Gastrocnemius medialis (tissue), 4 donors: ENCODE measurements at regions not wholly inside any gene's neighbourhood (a gene's known extent, or its start where the extent isn't known, plus 50 kb on each side); places are given as distances from the start of the nearest gene placed in this dataset.

Experiments used
- CTCF ChIP-seq, 5 experiments: fragments of 450-650 bp in 3 of 5; fragments of 200-600 bp in 2 of 5; sonication (generic) in 2 of 5; IDR thresholded peaks in 4 of 5; conservative IDR thresholded peaks in 1 of 5; 1 replicate in 4 of 5; 2 replicates in 1 of 5; pipeline ENCODE4 v1.5.1; 2016 to 2019; ENCODE audit warnings: antibody characterized with exemption in 5 of 5, mild to moderate bottlenecking in 3 of 5, moderate library complexity in 3 of 5
- POLR2A ChIP-seq, 2 donors: fragments of 450-650 bp; IDR thresholded peaks; one replicate each; pipeline ENCODE4 v1.6.1; 2017; ENCODE audit warnings: antibody characterized with exemption in 2 of 2, mild to moderate bottlenecking in 2 of 2, moderate library complexity in 2 of 2

GRCh38 chr6:1485678-1486077, 96.3 kb downstream of the FOXF2 start:
- TF ChIP-seq POLR2A (IDR thresholded peaks at IDR 0.05) (no peak), CTCF (IDR thresholded peaks at IDR 0.05 in 4 of 5, conservative IDR thresholded peaks at IDR 0.05 in 1 of 5) (no peak)
